ENCODE measurements at regions not wholly inside any gene's neighbourhood (a gene's known extent, or its start where the extent isn't known, plus 50 kb on each side); places are given as distances from the start of the nearest gene placed in this dataset.

GRCh38 chr1:83115785-83116184 is 883.1 kb downstream of the TTLL7 start:
- Histone ChIP-seq H3K27ac (no peak overlapping the region), H3K27me3 (no peaks in the 10 kb centered on the region), H3K4me3 (no peak overlapping the region), H3K9me3 (no peaks in the 10 kb centered on the region), H3K4me1 (no peaks in the 10 kb centered on the region), H3K36me3 (no peaks in the 10 kb centered on the region)
- TF ChIP-seq, protein P1, sequence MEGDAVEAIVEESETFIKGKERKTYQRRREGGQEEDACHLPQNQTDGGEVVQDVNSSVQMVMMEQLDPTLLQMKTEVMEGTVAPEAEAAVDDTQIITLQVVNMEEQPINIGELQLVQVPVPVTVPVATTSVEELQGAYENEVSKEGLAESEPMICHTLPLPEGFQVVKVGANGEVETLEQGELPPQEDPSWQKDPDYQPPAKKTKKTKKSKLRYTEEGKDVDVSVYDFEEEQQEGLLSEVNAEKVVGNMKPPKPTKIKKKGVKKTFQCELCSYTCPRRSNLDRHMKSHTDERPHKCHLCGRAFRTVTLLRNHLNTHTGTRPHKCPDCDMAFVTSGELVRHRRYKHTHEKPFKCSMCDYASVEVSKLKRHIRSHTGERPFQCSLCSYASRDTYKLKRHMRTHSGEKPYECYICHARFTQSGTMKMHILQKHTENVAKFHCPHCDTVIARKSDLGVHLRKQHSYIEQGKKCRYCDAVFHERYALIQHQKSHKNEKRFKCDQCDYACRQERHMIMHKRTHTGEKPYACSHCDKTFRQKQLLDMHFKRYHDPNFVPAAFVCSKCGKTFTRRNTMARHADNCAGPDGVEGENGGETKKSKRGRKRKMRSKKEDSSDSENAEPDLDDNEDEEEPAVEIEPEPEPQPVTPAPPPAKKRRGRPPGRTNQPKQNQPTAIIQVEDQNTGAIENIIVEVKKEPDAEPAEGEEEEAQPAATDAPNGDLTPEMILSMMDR (IDR thresholded peaks at IDR 0.05): no peak
- TF ChIP-seq POLR2A (IDR thresholded peaks at IDR 0.05): no peak
- DNase-seq: no peak

- DNase-seq: no peak
- no peak for TF ChIP-seq POLR2A (IDR thresholded peaks at IDR 0.05)
- TF ChIP-seq, protein P1 (IDR thresholded peaks at IDR 0.05): no peak
- Histone ChIP-seq H3K4me3 (no peak overlapping the region), H3K9me3 (no peaks in the 10 kb centered on the region), H3K36me3 (no peaks in the 10 kb centered on the region), H3K4me1 (no peaks in the 10 kb centered on the region), H3K27ac (no peak overlapping the region), H3K27me3 (no peaks in the 10 kb centered on the region)
These were observed 884.6 kb downstream of the TTLL7 start for GRCh38 chr1:83114136-83114834.

GRCh38 chr1:83113652-83114051 is 885.3 kb downstream of the TTLL7 start:
- Histone ChIP-seq H3K27ac (no peak overlapping the region), H3K4me1 (no peaks in the 10 kb centered on the region), H3K27me3 (no peaks in the 10 kb centered on the region), H3K36me3 (no peaks in the 10 kb centered on the region), H3K9me3 (no peaks in the 10 kb centered on the region), H3K4me3 (no peak overlapping the region)
- DNase-seq: no peak
- no peak for TF ChIP-seq POLR2A (IDR thresholded peaks at IDR 0.05)
- TF ChIP-seq, protein P1 (IDR thresholded peaks at IDR 0.05): no peak

GRCh38 chr1:83112248-83112885 is 886.6 kb downstream of the TTLL7 start:
- Histone ChIP-seq H3K36me3 (no peaks in the 10 kb centered on the region), H3K27ac (no peak overlapping the region), H3K9me3 (no peaks in the 10 kb centered on the region), H3K27me3 (no peaks in the 10 kb centered on the region), H3K4me1 (no peaks in the 10 kb centered on the region), H3K4me3 (no peak overlapping the region)
- no peak for TF ChIP-seq POLR2A (IDR thresholded peaks at IDR 0.05)
- TF ChIP-seq, protein P1 (IDR thresholded peaks at IDR 0.05): no peak
- no peak for DNase-seq

- Histone ChIP-seq H3K36me3 (no peaks in the 10 kb centered on the region), H3K27ac (no peak overlapping the region), H3K27me3 (no peaks in the 10 kb centered on the region), H3K9me3 (no peaks in the 10 kb centered on the region), H3K4me1 (no peaks in the 10 kb centered on the region), H3K4me3 (no peak overlapping the region)
- TF ChIP-seq, protein P1 (IDR thresholded peaks at IDR 0.05): no peak
- TF ChIP-seq POLR2A (IDR thresholded peaks at IDR 0.05): no peak
- no peak for DNase-seq
These were observed 888.8 kb downstream of the TTLL7 start for GRCh38 chr1:83110156-83110555.

Data from Peyer's patch (tissue), 4 donors.